ENCODE measurements at regions not wholly inside any gene's neighbourhood (a gene's known extent, or its start where the extent isn't known, plus 50 kb on each side); places are given as distances from the start of the nearest gene placed in this dataset.

- no peak overlapping the region for H3K27ac Mint-ChIP-seq (ENCODE audit: unreplicated experiment)
- no peaks in the 10 kb centered on the region for H3K36me3 Mint-ChIP-seq (ENCODE audit: unreplicated experiment)
- peak; percentile 51 for DNase-seq (ENCODE audit: extremely low spot score, unreplicated experiment)
- no peaks in the 10 kb centered on the region for H3K4me1 Mint-ChIP-seq (ENCODE audit: unreplicated experiment)
- TF ChIP-seq, protein P1, sequence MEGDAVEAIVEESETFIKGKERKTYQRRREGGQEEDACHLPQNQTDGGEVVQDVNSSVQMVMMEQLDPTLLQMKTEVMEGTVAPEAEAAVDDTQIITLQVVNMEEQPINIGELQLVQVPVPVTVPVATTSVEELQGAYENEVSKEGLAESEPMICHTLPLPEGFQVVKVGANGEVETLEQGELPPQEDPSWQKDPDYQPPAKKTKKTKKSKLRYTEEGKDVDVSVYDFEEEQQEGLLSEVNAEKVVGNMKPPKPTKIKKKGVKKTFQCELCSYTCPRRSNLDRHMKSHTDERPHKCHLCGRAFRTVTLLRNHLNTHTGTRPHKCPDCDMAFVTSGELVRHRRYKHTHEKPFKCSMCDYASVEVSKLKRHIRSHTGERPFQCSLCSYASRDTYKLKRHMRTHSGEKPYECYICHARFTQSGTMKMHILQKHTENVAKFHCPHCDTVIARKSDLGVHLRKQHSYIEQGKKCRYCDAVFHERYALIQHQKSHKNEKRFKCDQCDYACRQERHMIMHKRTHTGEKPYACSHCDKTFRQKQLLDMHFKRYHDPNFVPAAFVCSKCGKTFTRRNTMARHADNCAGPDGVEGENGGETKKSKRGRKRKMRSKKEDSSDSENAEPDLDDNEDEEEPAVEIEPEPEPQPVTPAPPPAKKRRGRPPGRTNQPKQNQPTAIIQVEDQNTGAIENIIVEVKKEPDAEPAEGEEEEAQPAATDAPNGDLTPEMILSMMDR (IDR thresholded peaks at IDR 0.05): no peak
- H3K9me3 Mint-ChIP-seq (ENCODE audit: unreplicated experiment): peaks cover 8% of the 10 kb centered on the region
- no peaks in the 10 kb centered on the region for H3K27me3 Mint-ChIP-seq (ENCODE audit: unreplicated experiment)
- H3K4me3 Mint-ChIP-seq (ENCODE audit: unreplicated experiment): no peak overlapping the region
Observed at GRCh38 chrX:44651358-44651757, 108.7 kb upstream of the FUNDC1 start.

GRCh38 chrX:44643723-44644122 lies 101.1 kb upstream of the FUNDC1 start:
- TF ChIP-seq, protein P1 (IDR thresholded peaks at IDR 0.05): no peak
- no peak for DNase-seq (ENCODE audit: extremely low spot score, unreplicated experiment)
- H3K4me1 Mint-ChIP-seq (ENCODE audit: unreplicated experiment): no peaks in the 10 kb centered on the region
- no peak overlapping the region for H3K27ac Mint-ChIP-seq (ENCODE audit: unreplicated experiment)
- peaks cover 13% of the 10 kb centered on the region for H3K9me3 Mint-ChIP-seq (ENCODE audit: unreplicated experiment)
- H3K36me3 Mint-ChIP-seq (ENCODE audit: unreplicated experiment): no peaks in the 10 kb centered on the region
- H3K27me3 Mint-ChIP-seq (ENCODE audit: unreplicated experiment): no peaks in the 10 kb centered on the region
- no peak overlapping the region for H3K4me3 Mint-ChIP-seq (ENCODE audit: unreplicated experiment)

DNA sequence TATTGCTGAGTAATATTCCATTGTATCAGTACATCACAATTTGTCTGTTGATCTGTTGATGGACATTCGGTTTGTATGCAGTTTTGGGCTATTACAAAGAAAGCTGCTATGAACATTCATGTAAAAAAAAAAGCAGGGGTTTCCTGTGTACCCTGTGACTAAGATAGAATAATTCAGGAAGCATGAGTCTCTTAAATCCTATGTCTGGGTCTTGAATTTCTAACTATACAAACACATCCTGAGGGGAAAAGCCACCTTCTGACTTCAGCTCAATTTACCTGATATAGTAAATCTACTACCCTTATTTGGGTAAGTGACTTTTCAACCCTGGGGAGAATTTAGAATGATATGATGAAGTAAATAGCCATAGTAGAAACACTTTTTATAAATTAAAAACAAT lies 94.6 kb upstream of the FUNDC1 start:
- TF ChIP-seq, protein P1 (IDR thresholded peaks at IDR 0.05): no peak
- Mint-ChIP-seq H3K9me3 (ENCODE audit: unreplicated experiment) (peaks cover 13% of the 10 kb centered on the region), H3K27ac (ENCODE audit: unreplicated experiment) (no peak overlapping the region), H3K27me3 (ENCODE audit: unreplicated experiment) (no peaks in the 10 kb centered on the region), H3K36me3 (ENCODE audit: unreplicated experiment) (no peaks in the 10 kb centered on the region), H3K4me3 (ENCODE audit: unreplicated experiment) (no peak overlapping the region), H3K4me1 (ENCODE audit: unreplicated experiment) (no peaks in the 10 kb centered on the region)
- DNase-seq (ENCODE audit: extremely low spot score, unreplicated experiment): no peak

- Mint-ChIP-seq H3K4me3 (ENCODE audit: unreplicated experiment) (no peak overlapping the region), H3K4me1 (ENCODE audit: unreplicated experiment) (no peaks in the 10 kb centered on the region), H3K27me3 (ENCODE audit: unreplicated experiment) (no peaks in the 10 kb centered on the region), H3K36me3 (ENCODE audit: unreplicated experiment) (no peaks in the 10 kb centered on the region), H3K9me3 (ENCODE audit: unreplicated experiment) (peaks cover 11% of the 10 kb centered on the region), H3K27ac (ENCODE audit: unreplicated experiment) (no peak overlapping the region)
- DNase-seq (ENCODE audit: extremely low spot score, unreplicated experiment): peak; percentile 19
- TF ChIP-seq, protein P1 (IDR thresholded peaks at IDR 0.05): no peak
Observed at GRCh38 chrX:44621078-44621477, 78.4 kb upstream of the FUNDC1 start.

DNA sequence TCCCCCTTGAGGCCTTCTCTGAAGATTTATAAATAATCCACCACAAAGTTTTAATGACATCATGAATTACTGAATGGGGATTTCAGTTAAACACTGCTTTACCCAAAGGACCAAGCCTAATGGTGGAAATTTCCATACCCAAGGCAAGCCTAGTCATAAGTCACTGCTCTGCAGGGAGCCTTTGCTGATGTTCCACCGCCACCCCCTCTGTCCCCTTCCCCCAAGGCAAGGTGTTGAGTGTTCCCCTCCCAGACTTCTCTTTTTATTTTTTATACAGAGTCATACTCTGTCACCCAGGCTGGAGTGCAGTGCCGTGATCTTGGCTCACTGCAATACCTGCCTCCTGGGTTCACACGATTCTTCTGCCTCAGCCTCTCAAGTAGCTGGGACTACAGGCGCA lies 76.4 kb upstream of the FUNDC1 start:
- TF ChIP-seq, protein P1 (IDR thresholded peaks at IDR 0.05): no peak
- no peaks in the 10 kb centered on the region for H3K36me3 Mint-ChIP-seq (ENCODE audit: unreplicated experiment)
- H3K27me3 Mint-ChIP-seq (ENCODE audit: unreplicated experiment): no peaks in the 10 kb centered on the region
- H3K4me1 Mint-ChIP-seq (ENCODE audit: unreplicated experiment): no peaks in the 10 kb centered on the region
- H3K27ac Mint-ChIP-seq (ENCODE audit: unreplicated experiment): no peak overlapping the region
- DNase-seq (ENCODE audit: extremely low spot score, unreplicated experiment): no peak
- peaks cover 14% of the 10 kb centered on the region for H3K9me3 Mint-ChIP-seq (ENCODE audit: unreplicated experiment)
- H3K4me3 Mint-ChIP-seq (ENCODE audit: unreplicated experiment): no peak overlapping the region

Data from osteocyte (in vitro differentiated cells).